ENCODE measurements at regions not wholly inside any gene's neighbourhood (a gene's known extent, or its start where the extent isn't known, plus 50 kb on each side); places are given as distances from the start of the nearest gene placed in this dataset.
"Not testable (repeated sequence)": the region's sequence is repeated elsewhere in the genome, so short reads cannot be mapped to it uniquely, and the experiment has no call there.

DNA sequence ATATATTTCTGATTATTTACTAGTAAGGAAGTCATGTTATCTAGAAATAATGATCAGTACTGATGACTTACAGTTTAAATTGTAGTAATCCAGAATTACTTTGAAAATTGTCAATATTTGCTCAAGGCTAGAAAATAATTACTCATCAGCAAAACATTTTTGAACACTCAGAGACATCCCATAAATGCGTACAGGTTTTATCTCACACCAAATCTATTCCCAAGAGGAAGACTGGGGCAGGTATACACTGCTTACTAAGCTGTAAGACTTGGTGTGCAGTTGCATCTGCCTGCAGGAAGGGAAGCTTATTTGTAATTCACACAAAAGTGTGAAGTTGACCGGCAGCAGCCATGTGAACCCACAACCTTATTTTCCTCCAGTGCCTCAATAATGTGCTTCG lies 146.4 kb downstream of the CCER1 start:
- no peaks in the 10 kb centered on the region for H3K4me1 ChIP-seq
- no peaks in the 10 kb centered on the region for H3K27me3 ChIP-seq
- H3K36me3 ChIP-seq = no peaks in the 10 kb centered on the region
- no peaks in the 10 kb centered on the region for H3K9me3 ChIP-seq
- H3K27ac ChIP-seq = no peak overlapping the region
- 69 to 73% methylated on average over 3 of the region's 3 CpGs for WGBS, 2 donors
- DNase-seq = no peak
- TF ChIP-seq, protein P1, sequence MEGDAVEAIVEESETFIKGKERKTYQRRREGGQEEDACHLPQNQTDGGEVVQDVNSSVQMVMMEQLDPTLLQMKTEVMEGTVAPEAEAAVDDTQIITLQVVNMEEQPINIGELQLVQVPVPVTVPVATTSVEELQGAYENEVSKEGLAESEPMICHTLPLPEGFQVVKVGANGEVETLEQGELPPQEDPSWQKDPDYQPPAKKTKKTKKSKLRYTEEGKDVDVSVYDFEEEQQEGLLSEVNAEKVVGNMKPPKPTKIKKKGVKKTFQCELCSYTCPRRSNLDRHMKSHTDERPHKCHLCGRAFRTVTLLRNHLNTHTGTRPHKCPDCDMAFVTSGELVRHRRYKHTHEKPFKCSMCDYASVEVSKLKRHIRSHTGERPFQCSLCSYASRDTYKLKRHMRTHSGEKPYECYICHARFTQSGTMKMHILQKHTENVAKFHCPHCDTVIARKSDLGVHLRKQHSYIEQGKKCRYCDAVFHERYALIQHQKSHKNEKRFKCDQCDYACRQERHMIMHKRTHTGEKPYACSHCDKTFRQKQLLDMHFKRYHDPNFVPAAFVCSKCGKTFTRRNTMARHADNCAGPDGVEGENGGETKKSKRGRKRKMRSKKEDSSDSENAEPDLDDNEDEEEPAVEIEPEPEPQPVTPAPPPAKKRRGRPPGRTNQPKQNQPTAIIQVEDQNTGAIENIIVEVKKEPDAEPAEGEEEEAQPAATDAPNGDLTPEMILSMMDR (IDR thresholded peaks at IDR 0.05) = no peak
- TF ChIP-seq POLR2A (IDR thresholded peaks at IDR 0.05) = no peak
- intact Hi-C loops (cut with DNase I) = no loop called here
- H3K4me3 ChIP-seq = no peak overlapping the region

DNA sequence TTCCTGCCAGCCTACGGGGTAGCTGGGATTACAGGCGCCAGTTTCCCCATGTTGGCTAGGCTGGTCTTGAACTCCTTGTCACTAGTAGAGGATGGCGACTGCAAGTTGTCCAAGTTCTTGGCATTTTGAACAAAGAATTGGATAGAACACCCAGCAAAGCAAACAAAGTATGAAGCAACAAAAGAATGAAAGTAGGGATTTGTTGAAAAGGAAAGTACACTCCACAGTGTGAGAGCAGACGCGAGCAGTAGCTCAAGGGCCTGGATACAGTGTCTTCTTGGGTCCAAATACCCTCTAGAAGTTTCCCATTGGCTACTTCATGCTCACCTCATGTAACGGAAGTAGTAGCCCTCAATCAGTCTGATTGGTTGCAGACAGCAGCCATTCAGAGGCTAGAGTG lies 152.2 kb downstream of the CCER1 start:
- no peak overlapping the region for H3K27ac ChIP-seq
- no peaks in the 10 kb centered on the region for H3K4me1 ChIP-seq
- H3K27me3 ChIP-seq = no peaks in the 10 kb centered on the region
- TF ChIP-seq POLR2A (IDR thresholded peaks at IDR 0.05) = no peak
- TF ChIP-seq, protein P1 (IDR thresholded peaks at IDR 0.05) = no peak
- no peak overlapping the region for H3K4me3 ChIP-seq
- WGBS, 2 donors = 80 to 88% methylated on average over 3 of the region's 6 CpGs
- no peak for DNase-seq
- H3K36me3 ChIP-seq = no peaks in the 10 kb centered on the region
- intact Hi-C loops (cut with DNase I) = no loop called here
- H3K9me3 ChIP-seq = no peaks in the 10 kb centered on the region

DNA sequence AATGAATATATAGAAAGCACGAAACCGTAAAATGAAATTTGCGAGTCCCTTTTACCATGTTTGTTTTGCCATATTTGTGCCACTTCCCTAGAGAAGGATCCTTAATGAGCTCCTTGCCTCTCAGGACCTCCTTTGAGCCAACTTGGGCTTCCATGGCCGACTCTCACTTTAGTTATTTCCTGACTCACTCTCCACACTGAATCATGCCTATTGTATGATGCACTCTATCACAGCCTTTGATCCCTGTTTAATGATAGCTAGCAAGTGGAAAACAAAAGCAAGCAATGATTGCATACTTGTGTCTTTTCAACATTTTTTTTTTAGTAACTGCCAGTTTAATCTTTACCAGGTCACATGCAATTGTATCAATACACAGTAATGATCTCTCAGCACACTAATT lies 153.2 kb downstream of the CCER1 start:
- intact Hi-C loops (cut with DNase I) = no loop called here
- H3K36me3 ChIP-seq = no peaks in the 10 kb centered on the region
- H3K27ac ChIP-seq = no peak overlapping the region
- no peaks in the 10 kb centered on the region for H3K9me3 ChIP-seq
- no peak overlapping the region for H3K4me3 ChIP-seq
- H3K27me3 ChIP-seq = no peaks in the 10 kb centered on the region
- no peak for DNase-seq
- H3K4me1 ChIP-seq = no peaks in the 10 kb centered on the region
- no peak for TF ChIP-seq POLR2A (IDR thresholded peaks at IDR 0.05)
- TF ChIP-seq, protein P1 (IDR thresholded peaks at IDR 0.05) = no peak
- WGBS, 2 donors = 77 to 82% methylated on average over 4 of the region's 4 CpGs

DNA sequence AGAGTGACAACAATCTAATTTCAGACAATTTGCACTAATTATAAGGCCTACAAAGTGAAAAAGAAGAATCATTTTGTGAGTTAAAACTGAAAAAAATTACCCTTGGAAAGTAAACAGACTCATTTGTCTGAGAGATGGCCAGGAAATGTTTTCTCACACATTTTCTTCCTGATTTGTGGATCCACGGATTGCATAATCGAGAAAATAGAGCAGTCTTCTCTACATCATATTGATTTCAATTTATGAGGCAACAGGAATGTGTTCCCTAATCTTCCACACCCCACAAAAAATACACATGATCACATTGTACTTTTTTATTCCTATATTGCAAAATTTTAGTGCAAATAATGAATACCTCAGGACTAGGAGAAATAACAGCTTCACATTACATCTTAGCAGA lies 160.8 kb downstream of the CCER1 start:
- Histone ChIP-seq H3K4me1 (no peaks in the 10 kb centered on the region), H3K36me3 (no peaks in the 10 kb centered on the region), H3K9me3 (no peaks in the 10 kb centered on the region), H3K27me3 (no peaks in the 10 kb centered on the region), H3K27ac (no peak overlapping the region), H3K4me3 (no peak overlapping the region)
- intact Hi-C loops (cut with DNase I) = no loop called here
- WGBS, 2 donors = 38 to 57% methylated on average over 2 of the region's 2 CpGs
- TF ChIP-seq, protein P1 (IDR thresholded peaks at IDR 0.05) = no peak
- no peak for TF ChIP-seq POLR2A (IDR thresholded peaks at IDR 0.05)
- DNase-seq = no peak

DNA sequence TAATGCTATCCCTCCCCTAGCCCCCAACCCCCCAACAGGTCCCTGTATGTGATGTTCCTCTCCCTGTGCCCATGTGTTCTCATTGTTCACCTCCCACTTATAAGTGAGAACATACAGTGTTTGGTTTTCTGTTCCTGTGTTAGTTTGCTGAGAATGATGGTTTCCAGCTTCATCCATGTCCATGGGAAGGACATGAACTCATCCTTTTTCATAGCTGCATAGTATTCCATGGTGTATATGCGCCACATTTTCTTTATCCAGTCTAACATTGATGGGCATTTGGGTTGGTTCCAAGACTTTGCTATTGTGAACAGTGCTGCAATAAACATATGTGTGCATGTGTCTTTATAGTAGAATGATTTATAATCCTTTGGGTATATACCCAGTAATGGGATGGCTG lies 162.3 kb downstream of the CCER1 start:
- H3K36me3 ChIP-seq; H3K27me3 ChIP-seq; H3K4me1 ChIP-seq; H3K4me3 ChIP-seq; H3K9me3 ChIP-seq; intact Hi-C loops (cut with DNase I); DNase-seq; H3K27ac ChIP-seq: not testable (repeated sequence)
- WGBS, 2 donors = 100% methylated on average over 1 of the region's 1 CpG

DNA sequence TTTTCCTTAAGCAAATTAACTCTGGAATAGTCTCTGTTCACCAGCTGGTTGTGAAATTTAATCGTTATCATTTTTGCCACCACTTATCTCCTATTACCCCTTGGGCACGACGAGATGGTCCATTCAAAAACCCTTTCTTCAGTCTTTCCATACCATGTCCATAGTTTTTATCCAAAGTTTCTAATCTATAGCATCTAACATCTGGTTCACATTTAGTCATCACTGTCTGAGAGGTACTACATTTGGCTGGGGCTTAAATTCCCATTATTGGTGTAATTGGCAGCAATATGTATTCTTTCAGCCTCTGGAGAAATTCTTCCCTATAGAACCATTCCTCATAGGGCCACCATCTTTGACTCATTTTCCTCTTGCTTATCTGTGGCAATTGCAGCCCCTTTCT lies 163.5 kb downstream of the CCER1 start:
- WGBS, 2 donors = 82 to 85% methylated on average over 3 of the region's 3 CpGs
- no peaks in the 10 kb centered on the region for H3K9me3 ChIP-seq
- no peaks in the 10 kb centered on the region for H3K36me3 ChIP-seq
- TF ChIP-seq POLR2A (IDR thresholded peaks at IDR 0.05) = no peak
- TF ChIP-seq, protein P1 (IDR thresholded peaks at IDR 0.05) = no peak
- no peak overlapping the region for H3K4me3 ChIP-seq
- intact Hi-C loops (cut with DNase I) = no loop called here
- no peak for DNase-seq
- no peaks in the 10 kb centered on the region for H3K4me1 ChIP-seq
- H3K27me3 ChIP-seq = no peaks in the 10 kb centered on the region
- H3K27ac ChIP-seq = no peak overlapping the region
